Neural cell (in vitro differentiated cells): ENCODE measurements at regions not wholly inside any gene's neighbourhood (a gene's known extent, or its start where the extent isn't known, plus 50 kb on each side); places are given as distances from the start of the nearest gene placed in this dataset.

Experiments used
- EP300 ChIP-seq: fragments of 450-650 bp; conservative IDR thresholded peaks from 2 replicates; pipeline ENCODE4 v1.6.1; 2014; ENCODE audit warnings: antibody characterized with exemption, mild to moderate bottlenecking, moderate library complexity; ENCODE audit not compliant: poor library complexity, severe bottlenecking
- EZH2 ChIP-seq: fragments of 200-600, 300-800 bp; shearing (Covaris generic), sonication (generic); IDR thresholded peaks from 2 replicates; pipeline ENCODE4 v1.6.1; 2014; ENCODE audit warnings: antibody characterized with exemption, low read length, borderline replicate concordance, mild to moderate bottlenecking; ENCODE audit not compliant: insufficient read depth, poor library complexity, severe bottlenecking
- POLR2AphosphoS5 ChIP-seq: IDR thresholded peaks from 2 replicates; pipeline ENCODE4 v1.6.1; 2012
- RAD21 ChIP-seq: fragments of 450-650 bp; conservative IDR thresholded peaks from 2 replicates; pipeline ENCODE4 v1.6.1; 2014; ENCODE audit warnings: antibody characterized with exemption, mild to moderate bottlenecking, moderate library complexity
- SMC3 ChIP-seq: fragments of 450-650 bp; conservative IDR thresholded peaks from 2 replicates; pipeline ENCODE4 v1.6.1; 2014; ENCODE audit warnings: antibody characterized with exemption, mild to moderate bottlenecking, moderate library complexity; ENCODE audit not compliant: poor library complexity
- TAF1 ChIP-seq: IDR thresholded peaks from 2 replicates; pipeline ENCODE4 v1.6.1; 2012; ENCODE audit warnings: low read depth
- TF ChIP-seq, protein P1 (sequence below): fragments of 450-650 bp; IDR thresholded peaks from 2 replicates; pipeline ENCODE4 v1.5.1; 2014; ENCODE audit warnings: antibody characterized with exemption, mild to moderate bottlenecking, moderate library complexity; ENCODE audit not compliant: poor library complexity, severe bottlenecking
- TF ChIP-seq, protein P2 (sequence below): IDR thresholded peaks from 2 replicates; pipeline ENCODE4 v1.6.1; 2012; ENCODE audit warnings: borderline replicate concordance

DNA sequence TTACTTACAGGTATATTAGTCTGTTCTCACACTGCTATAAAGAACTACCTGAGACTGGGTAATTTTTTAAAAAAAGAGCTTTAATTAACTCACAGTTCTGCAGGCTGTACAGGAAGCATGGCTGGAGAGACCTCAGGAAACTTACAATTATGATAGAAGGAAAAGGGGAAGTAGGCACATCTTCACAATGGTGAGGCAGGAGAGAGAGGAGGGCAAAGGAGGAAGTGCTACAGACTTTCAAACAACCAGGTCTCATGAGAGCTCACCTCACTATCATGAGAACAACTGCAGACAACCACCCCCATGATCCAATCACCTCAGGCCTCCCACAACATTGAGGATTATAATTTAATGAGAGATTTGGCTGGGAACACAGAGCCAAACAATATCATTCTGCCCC is 511.7 kb downstream of the SLITRK6 start:
- TF ChIP-seq, protein P1, sequence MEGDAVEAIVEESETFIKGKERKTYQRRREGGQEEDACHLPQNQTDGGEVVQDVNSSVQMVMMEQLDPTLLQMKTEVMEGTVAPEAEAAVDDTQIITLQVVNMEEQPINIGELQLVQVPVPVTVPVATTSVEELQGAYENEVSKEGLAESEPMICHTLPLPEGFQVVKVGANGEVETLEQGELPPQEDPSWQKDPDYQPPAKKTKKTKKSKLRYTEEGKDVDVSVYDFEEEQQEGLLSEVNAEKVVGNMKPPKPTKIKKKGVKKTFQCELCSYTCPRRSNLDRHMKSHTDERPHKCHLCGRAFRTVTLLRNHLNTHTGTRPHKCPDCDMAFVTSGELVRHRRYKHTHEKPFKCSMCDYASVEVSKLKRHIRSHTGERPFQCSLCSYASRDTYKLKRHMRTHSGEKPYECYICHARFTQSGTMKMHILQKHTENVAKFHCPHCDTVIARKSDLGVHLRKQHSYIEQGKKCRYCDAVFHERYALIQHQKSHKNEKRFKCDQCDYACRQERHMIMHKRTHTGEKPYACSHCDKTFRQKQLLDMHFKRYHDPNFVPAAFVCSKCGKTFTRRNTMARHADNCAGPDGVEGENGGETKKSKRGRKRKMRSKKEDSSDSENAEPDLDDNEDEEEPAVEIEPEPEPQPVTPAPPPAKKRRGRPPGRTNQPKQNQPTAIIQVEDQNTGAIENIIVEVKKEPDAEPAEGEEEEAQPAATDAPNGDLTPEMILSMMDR: no peak
- no peak for TF ChIP-seq POLR2AphosphoS5
- TF ChIP-seq, protein P2, sequence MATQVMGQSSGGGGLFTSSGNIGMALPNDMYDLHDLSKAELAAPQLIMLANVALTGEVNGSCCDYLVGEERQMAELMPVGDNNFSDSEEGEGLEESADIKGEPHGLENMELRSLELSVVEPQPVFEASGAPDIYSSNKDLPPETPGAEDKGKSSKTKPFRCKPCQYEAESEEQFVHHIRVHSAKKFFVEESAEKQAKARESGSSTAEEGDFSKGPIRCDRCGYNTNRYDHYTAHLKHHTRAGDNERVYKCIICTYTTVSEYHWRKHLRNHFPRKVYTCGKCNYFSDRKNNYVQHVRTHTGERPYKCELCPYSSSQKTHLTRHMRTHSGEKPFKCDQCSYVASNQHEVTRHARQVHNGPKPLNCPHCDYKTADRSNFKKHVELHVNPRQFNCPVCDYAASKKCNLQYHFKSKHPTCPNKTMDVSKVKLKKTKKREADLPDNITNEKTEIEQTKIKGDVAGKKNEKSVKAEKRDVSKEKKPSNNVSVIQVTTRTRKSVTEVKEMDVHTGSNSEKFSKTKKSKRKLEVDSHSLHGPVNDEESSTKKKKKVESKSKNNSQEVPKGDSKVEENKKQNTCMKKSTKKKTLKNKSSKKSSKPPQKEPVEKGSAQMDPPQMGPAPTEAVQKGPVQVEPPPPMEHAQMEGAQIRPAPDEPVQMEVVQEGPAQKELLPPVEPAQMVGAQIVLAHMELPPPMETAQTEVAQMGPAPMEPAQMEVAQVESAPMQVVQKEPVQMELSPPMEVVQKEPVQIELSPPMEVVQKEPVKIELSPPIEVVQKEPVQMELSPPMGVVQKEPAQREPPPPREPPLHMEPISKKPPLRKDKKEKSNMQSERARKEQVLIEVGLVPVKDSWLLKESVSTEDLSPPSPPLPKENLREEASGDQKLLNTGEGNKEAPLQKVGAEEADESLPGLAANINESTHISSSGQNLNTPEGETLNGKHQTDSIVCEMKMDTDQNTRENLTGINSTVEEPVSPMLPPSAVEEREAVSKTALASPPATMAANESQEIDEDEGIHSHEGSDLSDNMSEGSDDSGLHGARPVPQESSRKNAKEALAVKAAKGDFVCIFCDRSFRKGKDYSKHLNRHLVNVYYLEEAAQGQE: no peak
- no peak for TF ChIP-seq RAD21
- no peak for TF ChIP-seq SMC3
- TF ChIP-seq TAF1: no peak
- TF ChIP-seq EZH2: no peak
- no peak for TF ChIP-seq EP300
